Astrocyte of the spinal cord (primary cell): ENCODE measurements at regions not wholly inside any gene's neighbourhood (a gene's known extent, or its start where the extent isn't known, plus 50 kb on each side); places are given as distances from the start of the nearest gene placed in this dataset.

Experiments
- DNase-seq: peaks from one replicate; pipeline ENCODE4 v3.0.0; 2011; ENCODE audit warnings: low read depth, low spot score
- H3K4me3 ChIP-seq: 2 replicates; pipeline ENCODE4 v1.5.1; 2011; ENCODE audit warnings: low read depth, mild to moderate bottlenecking, low read length, moderate library complexity
- in situ Hi-C: cut with HindIII; loops from 2 replicates; pipeline ENCODE4 v1.10.0; 2017; ENCODE audit warnings: low sequenced_read_pairs
- TF ChIP-seq, protein P1 (sequence below): IDR thresholded peaks from 2 replicates; pipeline ENCODE4 v1.5.1; 2012; ENCODE audit warnings: low read depth, mild to moderate bottlenecking, low read length, inconsistent platforms

DNA sequence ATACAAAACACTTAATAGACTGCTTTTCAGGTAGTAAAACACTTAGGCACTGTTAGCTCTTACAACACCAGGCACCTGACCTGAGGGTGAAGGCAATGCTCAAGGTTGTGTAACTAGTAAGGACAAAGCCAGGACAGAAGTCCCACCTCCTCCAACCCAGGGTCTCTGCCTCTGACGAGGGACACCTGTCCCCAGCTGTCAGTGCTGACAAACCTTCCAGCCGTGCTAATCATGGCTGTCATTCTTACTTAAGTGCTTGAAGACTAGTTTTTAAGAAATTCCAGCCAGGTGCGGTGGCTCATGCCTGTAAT lies 62.5 kb upstream of the MAX start:
- no peak for DNase-seq
- TF ChIP-seq, protein P1, sequence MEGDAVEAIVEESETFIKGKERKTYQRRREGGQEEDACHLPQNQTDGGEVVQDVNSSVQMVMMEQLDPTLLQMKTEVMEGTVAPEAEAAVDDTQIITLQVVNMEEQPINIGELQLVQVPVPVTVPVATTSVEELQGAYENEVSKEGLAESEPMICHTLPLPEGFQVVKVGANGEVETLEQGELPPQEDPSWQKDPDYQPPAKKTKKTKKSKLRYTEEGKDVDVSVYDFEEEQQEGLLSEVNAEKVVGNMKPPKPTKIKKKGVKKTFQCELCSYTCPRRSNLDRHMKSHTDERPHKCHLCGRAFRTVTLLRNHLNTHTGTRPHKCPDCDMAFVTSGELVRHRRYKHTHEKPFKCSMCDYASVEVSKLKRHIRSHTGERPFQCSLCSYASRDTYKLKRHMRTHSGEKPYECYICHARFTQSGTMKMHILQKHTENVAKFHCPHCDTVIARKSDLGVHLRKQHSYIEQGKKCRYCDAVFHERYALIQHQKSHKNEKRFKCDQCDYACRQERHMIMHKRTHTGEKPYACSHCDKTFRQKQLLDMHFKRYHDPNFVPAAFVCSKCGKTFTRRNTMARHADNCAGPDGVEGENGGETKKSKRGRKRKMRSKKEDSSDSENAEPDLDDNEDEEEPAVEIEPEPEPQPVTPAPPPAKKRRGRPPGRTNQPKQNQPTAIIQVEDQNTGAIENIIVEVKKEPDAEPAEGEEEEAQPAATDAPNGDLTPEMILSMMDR: no peak
- in situ Hi-C loops: no loop called here
- H3K4me3 ChIP-seq: no peak overlapping the region

DNA sequence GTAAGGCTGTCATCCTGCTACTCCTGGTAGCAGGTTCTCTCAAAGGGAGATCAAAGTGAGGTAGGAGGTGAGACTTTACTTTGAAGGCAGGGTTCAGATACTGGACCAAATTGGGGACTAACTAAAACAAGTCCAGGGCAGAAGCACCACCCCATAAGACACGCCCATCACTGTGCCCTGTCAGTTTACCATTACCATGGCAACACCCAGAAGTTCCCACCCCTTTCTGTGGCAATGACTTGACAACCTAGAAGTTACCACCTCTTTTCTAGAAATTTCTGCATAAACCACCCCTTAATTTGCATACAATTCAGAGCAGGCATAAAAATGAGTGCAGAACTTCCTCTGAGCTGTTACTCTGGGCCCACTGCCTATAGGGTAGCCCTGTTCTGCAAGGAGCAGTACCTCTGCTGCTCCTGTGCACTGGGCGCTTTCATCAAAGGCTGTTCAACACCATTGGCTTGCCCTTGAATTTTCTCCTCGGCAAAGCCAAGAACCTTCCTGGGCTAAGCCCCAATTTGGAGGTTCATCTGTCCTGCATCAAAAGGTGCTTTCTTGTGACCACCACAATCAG lies 64.8 kb upstream of the MAX start:
- TF ChIP-seq, protein P1: no peak
- in situ Hi-C loops: no loop called here
- no peak for DNase-seq
- no peak overlapping the region for H3K4me3 ChIP-seq

DNA sequence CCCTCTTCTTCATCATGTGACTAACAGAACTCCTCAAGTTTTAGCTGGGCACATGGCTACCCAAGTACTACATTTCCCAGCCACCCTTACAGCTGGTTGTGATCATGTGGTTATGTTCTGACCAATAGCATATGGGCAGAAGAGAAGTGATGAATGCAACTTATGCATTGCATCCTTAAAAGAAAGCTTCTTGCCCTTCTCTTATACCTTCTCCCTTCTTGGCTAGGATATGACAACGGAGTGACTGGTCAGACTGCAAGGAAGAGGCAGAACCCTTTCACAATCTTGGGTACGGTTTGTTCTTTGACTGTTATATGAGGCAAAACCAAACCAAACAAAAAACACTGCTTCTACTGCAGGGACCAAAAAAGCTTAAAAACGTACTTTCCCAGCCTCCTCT lies 66.5 kb upstream of the MAX start:
- no peak overlapping the region for H3K4me3 ChIP-seq
- TF ChIP-seq, protein P1: no peak
- in situ Hi-C loops: no loop called here
- no peak for DNase-seq

DNA sequence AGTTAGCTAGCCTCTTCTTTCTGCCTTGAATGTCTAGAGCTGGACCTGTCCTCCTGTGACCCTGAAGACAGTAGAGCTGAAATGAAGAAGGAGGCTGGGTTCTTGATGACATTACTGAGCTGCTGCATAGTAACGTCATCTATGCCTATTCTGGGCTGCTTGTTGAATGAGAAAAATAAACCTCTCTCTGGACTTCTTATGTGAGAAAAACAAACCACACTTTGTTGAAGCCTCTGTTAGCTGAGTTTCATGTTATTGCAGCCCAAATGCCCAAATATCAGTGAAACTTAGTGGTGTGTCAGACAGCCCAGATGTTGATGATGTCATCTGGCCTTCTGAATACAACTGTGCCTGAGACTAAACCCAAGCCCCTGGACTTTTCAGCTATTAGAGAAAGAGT lies 67.0 kb upstream of the MAX start:
- DNase-seq: peak; percentile 63
- TF ChIP-seq, protein P1: no peak
- H3K4me3 ChIP-seq: no peak overlapping the region
- in situ Hi-C loops: no loop called here

DNA sequence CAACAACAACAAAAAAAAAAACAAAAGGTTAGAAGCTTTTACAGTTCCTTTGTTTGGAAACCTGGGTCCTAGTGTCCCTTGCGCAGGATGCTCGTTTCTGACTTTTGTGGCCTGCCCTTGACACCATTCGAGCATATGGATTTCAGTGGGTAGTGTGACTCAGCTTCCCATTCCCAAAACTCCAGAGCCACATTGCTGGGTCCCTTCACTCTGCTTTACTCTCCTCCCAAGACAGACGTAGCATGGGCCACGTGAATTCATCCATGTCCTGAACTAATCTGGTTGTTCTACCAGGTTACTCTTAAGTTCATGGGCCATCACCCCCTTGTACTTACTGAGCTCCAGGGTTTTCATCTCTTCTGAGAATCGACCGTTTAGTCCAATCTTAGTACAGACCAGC lies 68.0 kb upstream of the MAX start:
- TF ChIP-seq, protein P1: no peak
- in situ Hi-C loops: no loop called here
- no peak overlapping the region for H3K4me3 ChIP-seq
- DNase-seq: no peak

DNA sequence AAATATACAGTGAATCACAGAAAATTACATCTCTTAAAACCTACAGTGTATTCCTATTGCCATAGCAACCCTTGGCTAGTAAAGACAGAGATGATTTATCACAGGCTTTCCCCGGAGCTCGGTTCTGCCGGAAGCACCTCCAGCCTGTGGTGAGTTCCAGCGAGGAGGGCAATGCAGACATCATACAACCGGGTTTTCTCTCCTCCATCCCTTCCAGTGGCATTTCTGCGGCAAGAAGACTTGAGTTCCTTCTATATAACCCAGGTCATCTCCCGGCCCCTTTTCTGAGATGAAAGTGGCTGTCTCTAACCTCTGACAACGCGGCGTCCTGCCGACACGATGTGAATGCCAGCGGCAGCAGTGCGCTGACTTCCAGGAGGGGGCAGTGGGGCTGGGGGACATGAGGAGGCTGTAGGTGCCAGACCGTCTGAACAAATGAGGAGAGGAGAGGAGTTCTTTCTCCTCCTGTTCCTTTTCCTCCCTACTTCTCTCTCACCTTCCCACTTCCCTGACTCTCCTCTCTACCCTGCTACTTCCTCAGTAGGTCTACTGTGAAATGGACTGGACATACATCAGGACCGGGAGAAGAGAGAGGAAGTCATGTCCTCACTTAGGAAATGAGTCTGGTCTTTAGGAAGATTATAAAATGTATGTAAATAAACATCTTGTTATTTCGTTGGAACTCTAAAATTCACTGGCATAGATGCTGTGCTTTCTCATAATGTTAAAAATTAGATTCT lies 68.6 kb upstream of the MAX start:
- TF ChIP-seq, protein P1: peak; percentile 56
- peak overlapping the region; percentile 32 for H3K4me3 ChIP-seq
- in situ Hi-C loops: no loop called here
- DNase-seq: peak; percentile 80
